ENCODE measurements at regions not wholly inside any gene's neighbourhood (a gene's known extent, or its start where the extent isn't known, plus 50 kb on each side); places are given as distances from the start of the nearest gene placed in this dataset.

GRCh38 chr4:137420901-137421396 is 111.3 kb downstream of the PCDH18 start:
- TF ChIP-seq ZNF565 (CRISPR knock-in tag; conservative IDR thresholded peaks at IDR 0.05; ENCODE audit: low read depth) = no peak
- no peak for TF ChIP-seq CREB5 (CRISPR knock-in tag; IDR thresholded peaks at IDR 0.05; ENCODE audit: low read depth)
- no peak for TF ChIP-seq ARNTL (CRISPR knock-in tag; IDR thresholded peaks at IDR 0.05; ENCODE audit: borderline replicate concordance, low read depth)
- TF ChIP-seq PATZ1 (CRISPR knock-in tag; IDR thresholded peaks at IDR 0.05; ENCODE audit: borderline replicate concordance) = no peak
- TF ChIP-seq BACH2 (CRISPR knock-in tag; IDR thresholded peaks at IDR 0.05; ENCODE audit: borderline replicate concordance) = no peak

All from SK-N-SH treated with all-trans-retinoic acid at 6 μM for 48 hours (cell line).